ENCODE measurements at regions not wholly inside any gene's neighbourhood (a gene's known extent, or its start where the extent isn't known, plus 50 kb on each side); places are given as distances from the start of the nearest gene placed in this dataset.

- Histone ChIP-seq H4K20me1 (ENCODE audit: control insufficient read depth, extremely low read depth, insufficient read depth, low read length) (no peaks in the 10 kb centered on the region), H3K79me2 (ENCODE audit: control insufficient read depth, insufficient read depth, low read length) (no peaks in the 10 kb centered on the region), H3K4me1 (ENCODE audit: control insufficient read depth, extremely low read depth, insufficient read depth, low read length) (no peaks in the 10 kb centered on the region), H3K27ac (ENCODE audit: insufficient read depth, low read length) (no peak overlapping the region), H3K9ac (ENCODE audit: insufficient read depth, low read length) (no peak overlapping the region), H2AFZ (ENCODE audit: low read length) (no peak overlapping the region), H3K27me3 (ENCODE audit: control insufficient read depth, insufficient read depth, low read length) (no peaks in the 10 kb centered on the region), H3K9me3 (ENCODE audit: control insufficient read depth, insufficient read depth, low read depth, low read length) (no peaks in the 10 kb centered on the region), H3K36me3 (ENCODE audit: control insufficient read depth, insufficient read depth, low read length) (no peaks in the 10 kb centered on the region), H3K4me3 (replicated peaks in 1 of 4; ENCODE audit: control extremely low read depth in 1 of 4, insufficient read depth in 1 of 4, low read depth in 3 of 4, low read length in 4 of 4) (no peak overlapping the region), H3K4me2 (ENCODE audit: extremely low read depth, insufficient read depth, low read length) (no peak overlapping the region)
- DNase-seq (ENCODE audit: low read depth in 2 of 2) = no peak
- TF ChIP-seq CTCF (conservative IDR thresholded peaks at IDR 0.05 in 1 of 2, IDR thresholded peaks at IDR 0.05 in 1 of 2; ENCODE audit: low read depth in 1 of 2, low read length in 2 of 2) (no peak), EZH2 (IDR thresholded peaks at IDR 0.05; ENCODE audit: low read length, missing control alignments) (no peak)
Measured at GRCh38 chr1:5349526-5349925, 642.7 kb downstream of the NPHP4 start.

DNA sequence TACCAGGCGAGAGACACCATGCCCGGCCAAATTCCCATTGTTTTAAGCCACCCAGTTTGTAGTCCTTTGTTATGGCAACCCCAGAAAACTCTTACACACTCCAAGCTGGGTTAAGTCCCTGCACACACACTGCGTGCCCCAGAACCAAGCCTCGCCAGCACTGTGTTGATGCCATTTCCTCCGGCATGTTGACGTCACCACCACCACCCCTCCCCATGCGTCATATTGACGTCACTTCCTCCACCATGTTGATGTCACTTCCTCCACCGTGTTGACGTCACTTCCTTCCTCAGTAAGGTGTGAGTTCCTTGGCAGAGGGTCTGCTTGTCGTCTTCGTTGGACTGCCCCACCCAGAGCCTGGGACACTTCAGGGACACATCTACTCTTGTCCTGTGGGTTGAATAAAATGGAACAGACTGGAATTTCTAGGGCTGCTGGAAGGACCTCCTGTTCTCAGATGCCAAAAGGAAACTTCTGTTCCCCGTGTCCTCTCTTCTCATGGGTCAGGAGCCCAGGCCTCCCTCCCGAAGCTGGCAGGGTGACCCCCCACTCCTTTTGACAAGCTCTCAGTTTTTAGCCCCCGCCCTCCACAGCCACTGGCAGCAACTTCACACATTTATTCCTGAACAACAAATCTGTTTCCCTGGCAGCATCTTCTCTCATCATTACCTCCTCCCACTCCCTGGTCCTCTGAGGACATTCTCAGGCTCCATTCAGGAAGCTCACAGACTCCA lies 643.3 kb downstream of the NPHP4 start:
- H3K4me2 ChIP-seq (ENCODE audit: extremely low read depth, insufficient read depth, low read length) = no peak overlapping the region
- H2AFZ ChIP-seq (ENCODE audit: low read length) = no peak overlapping the region
- H3K27ac ChIP-seq (ENCODE audit: insufficient read depth, low read length) = no peak overlapping the region
- DNase-seq (ENCODE audit: low read depth in 2 of 2) = no peak
- H3K4me3 ChIP-seq (replicated peaks in 1 of 4; ENCODE audit: control extremely low read depth in 1 of 4, insufficient read depth in 1 of 4, low read depth in 3 of 4, low read length in 4 of 4) = no peak overlapping the region
- H3K9ac ChIP-seq (ENCODE audit: insufficient read depth, low read length) = no peak overlapping the region
- H3K27me3 ChIP-seq (ENCODE audit: control insufficient read depth, insufficient read depth, low read length) = no peaks in the 10 kb centered on the region
- H3K79me2 ChIP-seq (ENCODE audit: control insufficient read depth, insufficient read depth, low read length) = no peaks in the 10 kb centered on the region
- no peaks in the 10 kb centered on the region for H3K9me3 ChIP-seq (ENCODE audit: control insufficient read depth, insufficient read depth, low read depth, low read length)
- no peaks in the 10 kb centered on the region for H3K4me1 ChIP-seq (ENCODE audit: control insufficient read depth, extremely low read depth, insufficient read depth, low read length)
- H3K36me3 ChIP-seq (ENCODE audit: control insufficient read depth, insufficient read depth, low read length) = no peaks in the 10 kb centered on the region
- H4K20me1 ChIP-seq (ENCODE audit: control insufficient read depth, extremely low read depth, insufficient read depth, low read length) = no peaks in the 10 kb centered on the region
- no peak for TF ChIP-seq CTCF (conservative IDR thresholded peaks at IDR 0.05 in 1 of 2, IDR thresholded peaks at IDR 0.05 in 1 of 2; ENCODE audit: low read depth in 1 of 2, low read length in 2 of 2)
- no peak for TF ChIP-seq EZH2 (IDR thresholded peaks at IDR 0.05; ENCODE audit: low read length, missing control alignments)

DNA sequence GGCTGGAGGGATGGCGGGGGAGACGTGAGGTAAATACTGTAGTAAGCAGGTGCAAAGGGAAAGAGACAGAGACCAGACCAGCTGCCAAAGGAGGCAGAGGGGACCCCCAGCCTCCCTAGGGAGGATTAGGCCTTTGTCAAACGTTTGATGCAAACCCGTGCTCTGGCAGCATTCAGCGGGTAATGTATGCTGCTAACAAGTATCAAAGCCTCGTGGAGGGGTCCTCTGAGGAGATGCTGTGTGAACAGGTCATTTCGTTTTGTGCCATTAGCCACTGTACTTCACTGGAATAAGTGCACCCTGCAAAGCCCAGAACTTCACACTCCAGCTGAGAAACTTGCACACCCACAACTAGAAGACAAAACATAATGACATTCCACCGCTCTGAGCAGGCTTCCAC lies 644.5 kb downstream of the NPHP4 start:
- Histone ChIP-seq H3K27ac (ENCODE audit: insufficient read depth, low read length) (no peak overlapping the region), H3K4me3 (replicated peaks in 1 of 4; ENCODE audit: control extremely low read depth in 1 of 4, insufficient read depth in 1 of 4, low read depth in 3 of 4, low read length in 4 of 4) (no peak overlapping the region), H3K9ac (ENCODE audit: insufficient read depth, low read length) (no peak overlapping the region), H3K4me1 (ENCODE audit: control insufficient read depth, extremely low read depth, insufficient read depth, low read length) (no peaks in the 10 kb centered on the region), H3K27me3 (ENCODE audit: control insufficient read depth, insufficient read depth, low read length) (no peaks in the 10 kb centered on the region), H3K9me3 (ENCODE audit: control insufficient read depth, insufficient read depth, low read depth, low read length) (no peaks in the 10 kb centered on the region), H3K4me2 (ENCODE audit: extremely low read depth, insufficient read depth, low read length) (no peak overlapping the region), H2AFZ (ENCODE audit: low read length) (no peak overlapping the region), H3K36me3 (ENCODE audit: control insufficient read depth, insufficient read depth, low read length) (no peaks in the 10 kb centered on the region), H4K20me1 (ENCODE audit: control insufficient read depth, extremely low read depth, insufficient read depth, low read length) (no peaks in the 10 kb centered on the region), H3K79me2 (ENCODE audit: control insufficient read depth, insufficient read depth, low read length) (no peaks in the 10 kb centered on the region)
- DNase-seq (ENCODE audit: low read depth in 2 of 2) = no peak
- TF ChIP-seq CTCF (conservative IDR thresholded peaks at IDR 0.05 in 1 of 2, IDR thresholded peaks at IDR 0.05 in 1 of 2; ENCODE audit: low read depth in 1 of 2, low read length in 2 of 2) (no peak), EZH2 (IDR thresholded peaks at IDR 0.05; ENCODE audit: low read length, missing control alignments) (no peak)

Measured in fibroblast of lung (primary cell).